Hematopoietic multipotent progenitor cell treated with erythropoietin and hydrocortisone succinate and interleukin-3 and kit ligand, for 6 days (in vitro differentiated cells): ENCODE measurements at regions not wholly inside any gene's neighbourhood (a gene's known extent, or its start where the extent isn't known, plus 50 kb on each side); places are given as distances from the start of the nearest gene placed in this dataset.

Experiments
- DNase-seq: peaks from one replicate; pipeline ENCODE4 v3.0.0-alpha.2; 2015

DNA sequence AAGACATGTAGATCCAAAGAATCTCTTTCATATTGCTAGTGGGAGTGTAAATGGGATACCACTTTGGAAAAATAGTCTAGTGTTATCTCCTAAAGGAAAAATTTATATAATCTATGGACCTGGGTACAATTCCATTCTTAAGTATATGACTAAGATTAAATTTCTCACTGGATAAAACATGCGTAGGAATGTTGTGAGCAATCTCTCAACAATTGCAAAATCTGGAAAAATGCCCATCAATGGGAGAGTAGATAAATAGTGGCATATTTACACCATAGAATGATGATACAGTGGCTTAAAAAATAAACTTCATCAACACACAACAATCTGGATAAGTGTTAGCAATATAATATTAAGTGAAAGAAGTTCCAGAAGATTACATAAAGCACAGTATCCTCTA is 469.5 kb downstream of the MAN2A1 start:
- no peak for DNase-seq

DNA sequence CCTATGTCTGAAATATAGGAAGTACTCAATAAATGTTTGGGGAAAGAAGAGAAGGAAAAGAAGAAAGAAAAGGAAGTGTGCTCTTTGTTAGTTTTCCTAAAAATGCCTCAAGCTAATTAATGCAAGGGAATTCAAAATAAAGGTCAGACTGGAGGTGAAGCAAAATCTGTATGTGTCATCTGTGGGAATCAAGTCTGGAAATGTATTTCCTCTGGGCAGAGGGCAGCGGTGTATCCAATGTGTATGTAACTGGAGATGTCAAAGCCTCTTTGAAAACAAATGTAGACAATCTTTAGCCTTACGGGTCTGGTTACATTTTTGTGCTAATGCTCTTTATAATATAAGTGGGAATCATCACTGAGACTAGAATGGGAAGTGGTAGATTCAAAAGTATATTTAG is 471.4 kb downstream of the MAN2A1 start:
- no peak for DNase-seq

DNA sequence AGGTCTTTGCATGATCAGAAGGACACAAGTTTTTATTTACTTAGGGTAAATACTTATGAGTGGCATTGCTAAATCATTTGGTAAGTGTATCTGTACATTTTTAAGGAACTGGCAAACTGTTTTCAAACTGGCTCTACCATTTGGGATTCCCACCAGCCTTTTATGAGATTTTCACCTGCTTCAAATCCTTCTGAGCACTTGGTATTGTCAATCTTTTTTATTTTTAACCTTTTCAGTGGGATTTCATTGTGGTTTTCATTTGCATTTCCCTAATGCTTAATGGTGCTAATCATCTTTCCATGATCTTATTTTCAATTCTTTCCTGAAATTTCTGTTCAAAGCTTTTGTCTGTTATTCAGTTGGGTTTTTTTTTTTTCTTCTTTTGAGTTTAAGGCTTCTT is 475.6 kb downstream of the MAN2A1 start:
- no peak for DNase-seq

DNA sequence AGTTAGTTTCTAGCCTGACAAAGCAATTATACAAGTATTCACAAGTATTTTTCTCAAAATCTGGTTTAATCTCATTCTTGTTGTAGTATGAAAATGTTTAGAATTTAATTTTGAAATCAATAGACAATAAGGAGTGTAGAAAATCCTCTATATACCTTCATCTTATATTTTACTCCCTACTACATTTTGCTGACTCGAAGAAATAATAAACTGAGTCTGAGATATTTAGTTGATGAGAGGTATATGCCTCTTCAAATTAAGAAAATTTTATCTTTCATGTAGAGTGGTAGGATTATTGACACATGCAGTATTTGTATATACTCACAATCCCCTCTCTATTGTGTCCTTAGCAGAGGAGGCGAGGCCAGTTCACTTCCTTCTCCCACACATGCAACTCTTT is 477.7 kb downstream of the MAN2A1 start:
- DNase-seq: no peak

DNA sequence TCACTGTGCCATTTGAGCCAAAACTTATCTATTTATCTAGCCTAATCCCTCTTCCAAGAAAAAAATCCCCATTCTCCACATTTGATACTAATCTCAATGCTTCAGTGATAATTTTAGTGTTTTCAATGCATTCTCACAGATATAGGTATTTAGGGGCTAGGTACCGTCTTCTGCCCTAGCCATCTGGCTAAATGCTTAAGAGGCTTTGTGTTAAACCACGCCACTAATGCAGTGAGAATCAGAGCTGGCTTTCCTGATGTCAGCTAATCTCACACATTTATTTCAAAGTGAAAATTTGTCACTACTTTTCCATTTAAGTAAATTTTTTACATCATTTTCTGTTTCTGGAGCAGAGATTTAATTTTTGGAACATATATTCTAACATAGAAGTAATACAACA is 479.7 kb downstream of the MAN2A1 start:
- no peak for DNase-seq

DNA sequence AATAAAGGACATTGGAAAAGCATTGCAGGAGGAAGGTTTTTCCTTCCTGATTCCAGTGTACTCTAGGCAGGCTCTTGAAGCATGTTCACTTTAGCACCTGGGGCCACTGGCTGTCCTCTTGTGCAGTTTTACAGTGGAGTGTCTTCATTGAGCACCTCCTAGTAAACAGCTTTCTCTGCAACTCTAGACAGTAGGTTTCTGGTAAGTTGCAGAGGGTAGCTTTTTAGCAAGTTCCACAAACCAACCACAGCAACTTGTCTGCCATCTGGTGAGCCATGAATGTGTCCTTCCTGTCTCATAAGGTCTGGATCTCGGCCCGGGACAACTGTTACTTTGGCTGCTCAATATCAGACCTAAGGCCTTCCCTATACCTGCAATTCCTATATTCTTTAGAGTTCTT is 488.0 kb downstream of the MAN2A1 start:
- DNase-seq: no peak

DNA sequence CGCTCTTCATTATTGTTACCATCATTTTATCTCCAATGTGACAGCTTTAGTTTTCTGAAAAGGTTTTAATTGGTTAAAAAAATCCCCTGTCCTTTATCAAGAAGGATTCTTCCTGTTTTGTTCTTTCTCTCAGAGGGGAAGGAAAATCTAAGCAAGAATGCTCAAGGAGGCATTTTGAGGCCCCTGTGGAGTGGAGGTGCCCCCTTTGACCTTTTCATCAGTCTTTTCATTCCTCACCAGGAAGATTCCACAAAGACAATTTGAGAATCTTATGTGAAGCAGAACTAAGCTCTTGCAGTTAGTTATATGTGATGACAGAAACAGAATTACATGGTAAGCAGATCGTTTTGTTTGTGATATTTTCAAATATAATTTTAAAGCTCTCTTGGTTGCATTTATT is 489.6 kb downstream of the MAN2A1 start:
- no peak for DNase-seq

DNA sequence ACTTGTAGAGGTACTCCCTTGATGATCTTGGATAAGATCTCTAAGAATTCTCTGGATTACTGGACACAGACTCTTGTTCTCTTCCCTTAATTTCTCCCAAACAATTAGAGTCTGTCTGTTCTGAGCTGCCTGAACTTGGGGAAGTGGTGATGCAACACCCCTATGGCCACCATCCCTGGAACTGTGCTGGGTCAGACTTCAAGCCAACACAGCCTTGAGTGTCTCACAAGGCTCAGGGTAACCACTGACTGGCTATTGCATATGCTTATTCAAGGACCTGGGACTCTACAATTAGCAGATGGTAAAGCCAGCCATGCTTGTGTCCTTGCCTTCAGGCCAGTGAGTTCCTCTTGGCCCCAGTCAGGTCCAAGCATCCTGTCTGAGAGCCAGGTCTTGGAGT is 504.5 kb downstream of the MAN2A1 start:
- DNase-seq: no peak

DNA sequence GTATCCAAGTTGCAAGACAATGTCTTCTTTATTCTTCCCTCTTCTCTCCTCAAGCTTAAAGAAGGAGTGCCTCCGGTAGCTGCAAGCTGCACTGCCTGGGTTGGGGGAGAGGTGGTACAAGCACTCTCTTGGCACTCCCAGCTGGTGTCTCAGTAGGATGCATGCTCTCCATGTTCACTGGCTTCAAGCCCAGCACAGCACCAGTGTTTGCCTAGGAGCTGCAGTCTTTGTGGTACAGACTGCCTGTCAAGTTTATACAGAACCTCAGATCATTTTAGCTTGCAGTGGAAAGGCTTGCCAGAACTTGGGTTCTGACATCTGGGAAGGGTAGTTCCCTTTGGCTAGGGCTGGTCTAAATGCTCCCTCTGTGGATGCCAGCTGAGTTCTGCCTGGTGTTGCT is 505.6 kb downstream of the MAN2A1 start:
- no peak for DNase-seq

DNA sequence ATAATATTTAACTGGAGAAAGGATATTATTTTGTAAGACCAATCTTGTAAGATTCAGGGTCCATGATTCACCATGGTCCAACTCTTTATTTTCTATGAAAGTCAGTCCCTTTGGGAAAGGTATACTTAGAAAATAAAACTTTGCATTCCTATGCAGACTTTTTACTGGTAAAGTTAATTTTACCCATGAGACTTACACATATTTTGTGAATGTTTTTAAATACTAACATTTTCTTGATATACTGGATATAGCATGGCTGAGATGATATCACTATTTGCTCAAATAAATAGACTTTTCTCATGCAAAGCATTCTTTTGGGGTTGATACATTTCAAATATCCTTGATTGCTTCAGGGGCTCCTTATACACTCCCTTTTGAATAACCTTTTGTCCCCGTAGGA is 512.1 kb downstream of the MAN2A1 start:
- no peak for DNase-seq

DNA sequence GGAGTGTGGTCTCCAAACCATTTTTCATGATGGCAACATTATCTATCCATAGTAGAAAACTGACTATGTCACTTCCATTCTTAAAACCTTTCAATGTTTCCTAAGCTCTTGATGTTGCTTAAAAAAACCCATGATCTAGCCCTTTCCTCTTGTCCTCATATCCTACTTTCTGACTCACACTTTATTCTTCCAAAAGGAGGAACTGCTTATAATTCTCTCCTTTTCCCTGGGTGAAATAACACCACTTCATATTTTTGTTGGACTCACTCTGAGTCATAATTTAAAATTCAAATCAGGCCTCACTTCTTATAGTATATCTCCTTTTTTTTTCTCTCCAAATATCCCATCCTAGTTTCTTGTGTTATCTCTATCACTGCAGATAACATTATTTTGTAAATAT is 513.9 kb downstream of the MAN2A1 start:
- DNase-seq: no peak

DNA sequence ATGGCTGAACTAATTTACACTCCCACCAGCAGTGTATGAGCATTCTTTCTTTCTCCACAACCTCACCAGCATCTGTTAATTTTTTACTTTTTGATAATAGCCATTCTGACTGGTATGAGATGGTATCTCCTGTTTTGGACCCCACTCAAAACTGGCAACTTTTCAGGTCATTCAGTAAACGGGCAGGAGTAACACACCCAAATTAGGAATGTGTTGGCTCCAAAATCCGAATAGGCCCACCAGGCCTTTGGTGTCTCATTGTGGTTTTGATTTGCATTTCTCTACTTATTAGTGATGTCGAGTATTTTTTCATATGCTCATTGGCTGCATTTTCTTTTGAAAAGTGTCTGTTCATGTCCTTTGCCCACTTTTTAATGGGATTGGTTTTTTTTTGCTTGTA is 517.1 kb downstream of the TMEM232 start:
- no peak for DNase-seq

DNA sequence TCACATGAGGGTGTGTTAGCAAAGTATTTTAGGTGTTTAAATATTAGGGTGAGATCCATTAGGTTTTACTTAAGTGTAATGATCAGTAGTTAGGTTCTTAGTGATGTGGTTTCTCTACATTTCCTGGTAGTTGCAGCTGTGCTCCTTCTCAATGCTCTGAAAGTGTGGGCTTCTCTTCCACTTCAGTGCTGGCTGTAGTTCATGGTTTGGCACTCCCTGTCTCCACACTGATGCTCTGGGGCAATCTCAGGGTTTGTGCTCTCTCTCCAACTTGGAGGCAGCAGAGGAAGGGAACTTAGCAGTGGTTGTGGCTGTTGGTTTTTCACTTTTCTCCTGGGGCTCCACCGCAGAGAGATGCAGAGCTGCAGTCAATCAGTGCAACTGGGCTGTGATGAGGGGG is 507.5 kb downstream of the TMEM232 start:
- DNase-seq: no peak

DNA sequence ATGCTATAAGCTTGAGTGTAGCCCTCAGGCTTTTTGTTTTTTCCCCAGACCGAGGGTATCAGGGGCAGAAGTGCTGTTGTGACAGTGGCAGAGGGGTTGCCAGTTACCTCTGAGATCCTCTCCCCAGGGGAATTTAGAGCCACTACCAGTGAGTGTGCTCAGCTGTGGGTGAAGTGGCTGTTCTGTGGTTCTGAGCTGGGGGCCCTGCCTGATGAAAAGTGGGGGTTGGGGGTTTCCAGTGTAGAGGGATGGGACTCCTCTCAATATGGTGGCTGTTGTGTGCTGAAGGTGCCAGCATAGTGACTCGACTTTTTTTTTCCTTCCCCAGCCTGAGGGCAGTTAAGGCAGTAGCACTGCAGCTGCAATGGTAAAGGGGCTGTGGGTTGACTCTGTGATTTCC is 506.7 kb downstream of the TMEM232 start:
- no peak for DNase-seq

DNA sequence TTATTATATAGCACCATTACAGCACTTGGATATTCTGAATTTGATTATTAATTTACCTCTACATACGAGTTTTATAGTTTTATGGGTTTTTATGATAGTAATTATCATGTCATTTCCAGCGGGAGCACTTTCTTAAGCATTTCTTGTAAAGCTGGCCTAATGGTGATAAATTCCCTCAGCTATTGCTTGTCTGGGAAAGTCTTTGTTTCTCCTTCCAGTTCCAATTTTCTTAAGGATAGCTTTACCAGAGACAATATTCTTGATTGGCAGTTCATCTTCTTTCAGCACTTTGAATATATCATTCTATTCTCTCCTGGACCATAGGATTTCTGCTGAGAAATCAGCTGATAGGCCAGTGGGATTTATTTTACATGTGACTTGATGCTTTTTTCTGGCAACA is 505.4 kb downstream of the TMEM232 start:
- no peak for DNase-seq

DNA sequence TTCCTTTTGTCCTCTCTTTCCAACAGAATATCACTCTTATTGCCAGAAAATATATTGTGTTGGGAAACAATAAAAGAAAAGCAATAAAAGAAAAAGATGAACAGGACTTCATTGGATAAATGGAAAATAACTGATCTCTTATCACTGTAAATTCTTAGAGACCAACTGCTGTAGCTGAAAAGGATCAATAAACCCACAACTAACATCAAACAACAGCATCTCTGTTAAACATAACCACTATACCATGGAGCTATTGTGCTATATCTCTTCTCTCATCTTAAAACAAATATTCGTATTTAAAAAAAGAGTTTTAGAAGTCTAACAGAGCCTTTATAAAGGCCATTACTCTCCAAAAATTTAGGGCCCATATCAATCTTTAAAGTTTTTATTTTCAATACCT is 502.4 kb downstream of the TMEM232 start:
- DNase-seq: no peak

DNA sequence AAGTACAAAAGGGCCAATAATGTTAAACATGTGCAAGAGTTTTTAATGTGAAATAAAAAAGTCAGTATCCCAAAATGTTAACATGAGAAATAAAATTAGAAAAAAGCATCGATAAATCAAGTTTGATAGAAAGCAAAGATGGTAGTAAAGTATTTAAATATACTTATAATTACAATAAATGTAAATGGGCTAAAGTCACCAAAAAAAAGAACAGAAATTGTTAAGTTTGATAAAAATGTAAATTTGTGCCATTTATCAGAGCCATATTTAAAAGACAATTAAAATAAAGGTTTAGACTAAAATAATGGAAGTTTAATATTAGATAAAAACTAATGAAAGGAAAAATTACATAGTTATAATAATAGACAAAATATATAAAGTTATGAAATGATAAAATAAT is 500.5 kb downstream of the TMEM232 start:
- no peak for DNase-seq

DNA sequence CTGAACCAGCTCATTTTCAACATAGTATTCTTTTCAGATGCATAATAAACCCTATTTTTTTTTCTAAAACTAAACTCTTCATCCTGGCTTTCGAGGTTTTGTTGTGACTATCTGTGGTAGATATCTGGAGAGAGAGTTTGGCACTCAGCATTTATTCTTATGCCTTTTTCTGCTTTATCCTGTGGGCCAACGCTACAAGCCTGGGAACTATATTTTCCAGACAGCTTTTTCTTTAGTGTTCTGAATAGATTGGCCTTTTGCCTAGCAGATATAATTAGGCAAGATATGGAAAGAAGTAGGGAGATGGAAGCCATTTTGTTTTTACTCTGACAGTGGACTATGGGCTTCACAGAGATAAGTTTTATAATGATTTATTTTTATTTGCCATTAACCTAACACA is 486.7 kb downstream of the TMEM232 start:
- DNase-seq: no peak

DNA sequence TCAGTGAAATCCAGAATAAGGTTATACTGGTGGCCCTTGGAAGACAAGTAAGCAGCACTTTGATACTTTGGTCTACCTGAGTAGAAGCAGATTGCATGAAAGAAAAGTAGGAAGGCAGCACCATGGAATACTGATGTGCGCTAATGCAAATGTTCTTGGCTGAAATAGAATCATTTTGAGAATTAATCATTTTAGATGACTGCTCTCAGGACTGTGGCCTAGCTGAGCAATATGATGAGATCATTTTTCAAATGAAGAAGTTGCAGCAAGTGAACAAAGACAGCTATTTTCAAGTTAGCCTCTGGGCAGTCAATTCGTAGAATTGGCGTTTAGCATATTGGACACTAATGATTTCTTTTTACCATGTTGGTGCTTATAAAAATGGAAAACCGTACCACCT is 483.5 kb downstream of the TMEM232 start:
- no peak for DNase-seq

DNA sequence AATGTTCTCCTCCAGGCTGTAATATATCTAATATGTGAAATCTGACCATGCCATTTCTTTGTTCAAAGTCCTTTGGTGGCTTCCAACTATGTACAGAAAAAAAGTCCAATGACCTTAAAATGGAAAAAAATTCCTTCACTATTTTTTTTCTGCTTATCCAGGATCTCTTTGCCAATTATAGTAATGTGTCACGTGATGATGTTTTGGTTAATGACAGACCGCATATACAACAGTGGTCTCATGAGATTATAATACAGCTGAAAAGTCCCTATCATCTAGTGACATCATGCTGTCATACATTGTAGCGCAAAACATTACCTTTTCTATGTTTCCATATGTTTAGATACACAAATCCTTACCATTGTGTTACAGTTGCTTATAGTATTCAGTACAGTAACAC is 477.6 kb downstream of the TMEM232 start:
- DNase-seq: no peak

DNA sequence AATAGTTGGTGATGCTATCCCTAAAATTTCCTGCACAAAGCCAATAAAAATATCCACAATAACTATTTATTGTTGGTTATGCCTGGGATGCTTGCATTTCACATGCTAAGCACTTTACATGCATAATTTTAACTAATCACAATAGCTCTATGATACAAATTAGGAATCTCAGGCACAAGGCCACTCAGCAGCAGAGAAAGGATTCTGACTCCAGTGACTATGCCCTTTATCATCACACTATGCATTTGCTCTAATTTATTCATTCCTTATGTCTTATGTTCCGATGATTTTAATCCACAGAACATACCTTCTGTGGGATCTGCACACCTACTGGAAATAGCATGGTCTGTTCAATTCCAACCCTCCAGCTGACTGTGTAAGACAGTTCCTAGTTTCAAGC is 476.1 kb downstream of the TMEM232 start:
- no peak for DNase-seq

DNA sequence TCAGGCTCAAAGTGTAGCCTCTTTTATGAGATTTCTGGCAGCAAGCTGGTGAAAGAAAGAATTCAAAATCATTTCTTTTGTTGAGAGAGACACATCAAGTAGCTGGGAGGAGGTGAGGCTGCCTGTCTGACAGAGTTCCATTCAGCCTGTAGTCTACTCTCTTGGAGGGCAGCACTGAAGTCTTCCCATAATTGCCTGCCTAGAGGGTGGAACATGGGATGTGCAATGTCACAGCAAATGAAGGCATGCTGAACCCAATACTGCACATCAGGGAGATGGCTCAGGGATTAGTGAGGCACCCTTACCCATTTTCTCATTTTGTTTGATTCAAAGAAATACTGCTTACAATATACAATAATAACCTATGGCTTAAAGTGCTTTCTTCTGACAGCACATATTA is 475.7 kb downstream of the TMEM232 start:
- no peak for DNase-seq

DNA sequence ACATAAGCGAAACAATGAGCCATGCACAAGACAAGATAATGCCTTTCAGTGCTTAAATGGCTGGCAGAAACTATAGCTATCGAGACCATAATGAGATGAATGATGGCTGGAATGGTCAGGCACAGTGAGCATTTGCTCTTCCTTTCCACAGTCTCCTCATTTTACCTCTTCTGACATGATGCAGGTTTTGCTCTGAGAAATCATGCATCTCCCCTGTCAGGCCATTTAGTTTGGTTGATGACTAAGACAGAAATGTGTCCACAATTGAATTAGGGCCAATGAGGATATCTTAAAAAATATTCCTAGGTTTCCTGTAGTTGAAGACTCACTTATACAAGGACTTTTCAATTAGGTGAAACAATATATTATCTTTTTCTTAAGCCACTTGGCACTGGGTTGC is 475.1 kb downstream of the TMEM232 start:
- DNase-seq: no peak

DNA sequence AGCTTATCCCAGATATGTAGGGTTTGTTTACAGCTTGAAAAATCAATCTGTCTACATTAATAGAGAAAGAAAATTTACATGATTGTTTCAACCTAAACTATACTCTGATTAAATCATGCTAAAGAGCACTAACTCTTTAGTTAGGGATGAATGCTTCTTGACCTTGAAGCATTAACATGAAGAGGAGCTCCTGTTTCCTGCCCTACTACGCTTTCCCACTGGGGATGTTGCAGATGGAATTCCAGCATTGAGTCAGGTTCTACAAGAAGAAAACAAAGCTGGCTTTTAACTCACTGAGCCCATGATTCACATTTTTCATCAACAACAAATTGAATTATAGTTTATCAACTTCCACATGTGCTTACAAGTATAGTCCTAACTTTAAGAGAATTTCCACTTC is 471.3 kb downstream of the TMEM232 start:
- no peak for DNase-seq

DNA sequence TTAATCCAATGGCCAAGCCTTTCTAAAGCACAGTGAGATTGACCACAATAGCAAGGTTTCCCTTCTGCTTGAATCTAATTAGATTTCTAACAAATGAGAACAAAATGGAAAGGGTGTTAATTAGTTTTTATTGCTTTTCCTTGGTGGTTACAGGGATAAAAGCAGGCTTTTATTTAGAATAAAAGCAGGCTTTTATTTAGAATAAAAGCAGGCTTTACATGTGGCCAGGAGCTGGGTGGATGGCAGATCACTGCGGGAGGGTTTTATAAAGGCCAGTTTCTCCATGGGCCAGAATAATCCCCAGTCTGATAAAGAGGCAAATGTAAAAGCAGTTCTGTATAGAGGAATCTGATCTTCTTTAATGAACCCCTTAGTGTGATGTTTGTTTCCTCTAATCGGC is 470.2 kb downstream of the TMEM232 start:
- no peak for DNase-seq

DNA sequence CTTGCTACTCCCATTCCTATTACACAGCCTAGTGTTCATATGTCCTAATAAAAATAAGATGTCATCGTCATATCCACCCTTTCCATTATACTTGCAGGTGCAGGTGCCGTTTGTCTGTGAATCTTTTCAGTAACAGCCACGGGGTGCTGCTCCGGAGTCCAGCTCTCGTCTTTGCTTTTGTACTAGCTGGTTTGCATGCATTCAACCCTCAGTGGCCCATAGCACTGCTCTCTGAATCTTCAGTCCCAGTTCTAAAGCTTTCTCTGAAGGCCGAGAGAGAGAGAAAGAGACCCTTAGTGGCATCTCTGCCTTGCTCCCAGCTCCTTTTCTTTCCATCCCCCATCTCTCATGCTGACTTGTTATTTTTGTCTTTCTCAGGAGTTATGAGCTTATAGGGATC is 468.5 kb downstream of the TMEM232 start:
- no peak for DNase-seq
